Common myeloid progenitor, CD34-positive (primary cell): ENCODE measurements at regions not wholly inside any gene's neighbourhood (a gene's known extent, or its start where the extent isn't known, plus 50 kb on each side); places are given as distances from the start of the nearest gene placed in this dataset.

ENCODE experiments used
- CTCF ChIA-PET: fragments of 350-600 bp; sonication (Branson Sonifier 250); formaldehyde crosslinking; loops from one replicate; lab custom pipeline; 2021; ENCODE audit warnings: antibody characterized with exemption; lab: Charles Lee
- POLR2A ChIA-PET: fragments of 350-600 bp; sonication (Branson Sonifier 250); formaldehyde crosslinking; loops from one replicate; lab custom pipeline; 2021; ENCODE audit warnings: antibody characterized with exemption; lab: Charles Lee
- DNase-seq, 3 donors: peaks; one replicate each; pipeline versions ENCODE4 v3.0.0 to v3.0.0-alpha.2; 2013
- H3K27ac ChIP-seq, 2 experiments: 1 replicate in 1 of 2; 2 replicates in 1 of 2; pipeline ENCODE4 v1.7.0; 2013; ENCODE audit warnings: inconsistent platforms in 2 of 2, low read length in 2 of 2, mild to moderate bottlenecking in 2 of 2, low read depth in 1 of 2, moderate library complexity in 1 of 2; ENCODE audit not compliant: severe bottlenecking in 2 of 2, insufficient read depth in 1 of 2, poor library complexity in 1 of 2
- H3K27me3 ChIP-seq, 5 experiments: replicated peaks in 2 of 5; 1 replicate in 3 of 5; 2 replicates in 2 of 5; pipeline versions ENCODE4 v1.6.1 to v1.7.0; 2013; ENCODE audit warnings: low read length in 4 of 5, mild to moderate bottlenecking in 2 of 5, moderate library complexity in 2 of 5, inconsistent platforms in 1 of 5; ENCODE audit not compliant: insufficient read depth in 5 of 5, control insufficient read depth in 4 of 5
- H3K36me3 ChIP-seq, 4 experiments: 1 replicate in 2 of 4; 2 replicates in 2 of 4; pipeline versions ENCODE4 v1.6.1 to v1.7.0; 2013; ENCODE audit warnings: low read length in 3 of 4, control low read depth in 1 of 4, mild to moderate bottlenecking in 1 of 4; ENCODE audit not compliant: control insufficient read depth in 4 of 4, insufficient read depth in 4 of 4
- H3K4me1 ChIP-seq, 4 experiments: 1 replicate in 3 of 4; 2 replicates in 1 of 4; pipeline versions ENCODE4 v1.6.1 to v1.7.1; 2013; ENCODE audit warnings: low read length in 3 of 4, mild to moderate bottlenecking in 3 of 4, control low read depth in 1 of 4, inconsistent platforms in 1 of 4, moderate library complexity in 1 of 4; ENCODE audit not compliant: control insufficient read depth in 4 of 4, insufficient read depth in 4 of 4; ENCODE audit errors: control extremely low read depth in 1 of 4
- H3K4me3 ChIP-seq, 7 experiments: 1 replicate in 4 of 7; 2 replicates in 3 of 7; pipeline versions ENCODE4 v1.5.1 to v1.7.0; 2013; ENCODE audit warnings: mild to moderate bottlenecking in 7 of 7, low read length in 6 of 7, moderate library complexity in 6 of 7, inconsistent platforms in 2 of 7, low read depth in 2 of 7, control low read depth in 1 of 7; ENCODE audit not compliant: insufficient read depth in 4 of 7, control insufficient read depth in 1 of 7; ENCODE audit errors: extremely low read depth in 1 of 7
- H3K9me3 ChIP-seq, 5 experiments: 1 replicate in 4 of 5; 2 replicates in 1 of 5; pipeline versions ENCODE4 v1.6.1 to v1.7.1; 2013; ENCODE audit warnings: low read length in 4 of 5, mild to moderate bottlenecking in 2 of 5, inconsistent platforms in 1 of 5, low read depth in 1 of 5, moderate library complexity in 1 of 5; ENCODE audit not compliant: control insufficient read depth in 4 of 5, insufficient read depth in 2 of 5; ENCODE audit errors: control extremely low read depth in 1 of 5
- WGBS: methylation state at CpG from one replicate; pipeline ENCODE4 v1.1.5; 2013; ENCODE audit not compliant: insufficient coverage; 5-methylcytosine and 5-hydroxymethylcytosine counted together

- POLR2A ChIA-PET, result interaction anchor here (0.6 kb wide), 1 partner anchor 276 kb away, joined by 3 read pairs; no protein-coding TSS in a partner anchor
- Histone ChIP-seq H3K27ac (no peak overlapping the region), H3K36me3 (no peaks in the 10 kb centered on the region), H3K4me3 (no peak overlapping the region), H3K9me3 (peaks cover 0 to 4% (median 3%) of the 10 kb centered on the region in 5 experiments), H3K4me1 (no peaks in the 10 kb centered on the region), H3K27me3 (no peaks in the 10 kb centered on the region)
- CTCF ChIA-PET, result no interaction called here
- no CpG with 5 or more reads among the region's 1 CpG for WGBS
- DNase-seq, result no peak
Observed at GRCh38 chr2:219954331-219954730, 326.9 kb downstream of the SLC4A3 start.

GRCh38 chr2:219957820-219958219, 330.4 kb downstream of the SLC4A3 start:
- no peak overlapping the region for H3K4me3 ChIP-seq
- ChIA-PET POLR2A (no interaction called here), CTCF (no interaction called here)
- H3K27ac ChIP-seq, result no peak overlapping the region
- no peaks in the 10 kb centered on the region for H3K4me1 ChIP-seq
- peaks cover 0 to 4% (median 3%) of the 10 kb centered on the region in 5 experiments for H3K9me3 ChIP-seq
- 33% methylated on average over 1 of the region's 1 CpG for WGBS
- DNase-seq, result no peak
- H3K36me3 ChIP-seq, result no peaks in the 10 kb centered on the region
- no peaks in the 10 kb centered on the region for H3K27me3 ChIP-seq

DNA sequence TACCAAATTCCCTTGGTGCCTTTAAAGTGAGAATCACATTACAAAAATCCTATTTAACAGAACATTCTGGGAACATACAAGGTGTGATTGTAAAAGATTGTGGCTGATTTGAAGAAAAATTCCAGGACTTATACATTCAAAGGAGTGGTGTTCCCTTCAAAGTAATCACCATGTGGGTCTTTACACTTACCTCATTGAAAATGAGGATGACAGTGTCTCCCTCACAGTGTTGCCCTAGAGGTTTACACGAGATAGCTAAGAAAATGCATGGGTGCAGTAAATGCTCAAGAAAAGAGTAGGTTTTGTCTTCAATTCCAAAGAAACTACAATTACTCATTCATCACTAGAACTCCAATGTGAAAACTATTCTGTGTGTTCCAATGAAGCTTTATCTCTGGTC, 331.5 kb downstream of the SLC4A3 start:
- POLR2A ChIA-PET, result no interaction called here
- CTCF ChIA-PET, result interaction anchor here (0.6 kb wide), 1 partner anchor 210 kb away, joined by 3 read pairs; no protein-coding TSS in a partner anchor
- peaks cover 0 to 4% (median 3%) of the 10 kb centered on the region in 5 experiments for H3K9me3 ChIP-seq
- no CpG with 5 or more reads among the region's 1 CpG for WGBS
- H3K4me3 ChIP-seq, result no peak overlapping the region
- H3K4me1 ChIP-seq, result no peaks in the 10 kb centered on the region
- no peaks in the 10 kb centered on the region for H3K27me3 ChIP-seq
- H3K36me3 ChIP-seq, result no peaks in the 10 kb centered on the region
- H3K27ac ChIP-seq, result no peak overlapping the region
- no peak for DNase-seq

DNA sequence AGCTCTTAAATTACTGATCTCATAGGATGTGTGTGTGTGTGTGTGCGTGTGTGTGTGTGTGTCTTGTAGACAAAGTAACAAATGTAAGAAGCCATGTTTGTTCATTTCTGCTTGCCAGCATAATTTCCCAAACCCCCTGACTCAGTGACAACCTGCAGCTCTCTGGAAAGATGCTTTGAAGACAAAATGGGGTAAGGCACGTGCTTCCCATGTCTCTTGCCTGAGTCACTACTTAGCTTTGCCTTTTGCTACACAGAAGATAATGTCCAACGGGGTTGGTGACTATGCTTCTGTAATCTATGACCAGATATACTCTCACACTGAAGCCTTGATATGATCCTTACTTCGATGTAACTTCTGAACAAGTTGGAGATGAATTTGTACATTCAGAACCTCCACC, 332.0 kb downstream of the SLC4A3 start:
- 80% methylated on average over 3 of the region's 4 CpGs for WGBS
- Histone ChIP-seq H3K27ac (no peak overlapping the region), H3K27me3 (no peaks in the 10 kb centered on the region), H3K9me3 (peaks cover 0 to 4% (median 3%) of the 10 kb centered on the region in 5 experiments), H3K4me3 (no peak overlapping the region), H3K36me3 (no peaks in the 10 kb centered on the region), H3K4me1 (no peaks in the 10 kb centered on the region)
- POLR2A ChIA-PET, result no interaction called here
- no peak for DNase-seq
- CTCF ChIA-PET, result interaction anchor here (0.6 kb wide), 1 partner anchor 210 kb away, joined by 3 read pairs; no protein-coding TSS in a partner anchor

GRCh38 chr2:219961947-219962498, 334.6 kb downstream of the SLC4A3 start:
- Histone ChIP-seq H3K9me3 (no peaks in the 10 kb centered on the region), H3K4me3 (no peak overlapping the region), H3K27ac (no peak overlapping the region), H3K36me3 (no peaks in the 10 kb centered on the region), H3K4me1 (no peaks in the 10 kb centered on the region), H3K27me3 (no peaks in the 10 kb centered on the region)
- ChIA-PET CTCF (no interaction called here), POLR2A (no interaction called here)
- DNase-seq, result no peak
- WGBS, result no CpG with 5 or more reads among the region's 4 CpGs

GRCh38 chr2:219962801-219963200, 335.4 kb downstream of the SLC4A3 start:
- 67% methylated on average over 1 of the region's 2 CpGs for WGBS
- H3K4me1 ChIP-seq, result no peaks in the 10 kb centered on the region
- POLR2A ChIA-PET, result no interaction called here
- CTCF ChIA-PET, result no interaction called here
- no peak for DNase-seq
- no peaks in the 10 kb centered on the region for H3K36me3 ChIP-seq
- no peaks in the 10 kb centered on the region for H3K27me3 ChIP-seq
- no peak overlapping the region for H3K4me3 ChIP-seq
- H3K9me3 ChIP-seq, result no peaks in the 10 kb centered on the region
- H3K27ac ChIP-seq, result no peak overlapping the region

GRCh38 chr2:219965287-219966194, 338.1 kb downstream of the SLC4A3 start:
- H3K4me1 ChIP-seq, result no peaks in the 10 kb centered on the region
- CTCF ChIA-PET, result no interaction called here
- no peaks in the 10 kb centered on the region for H3K36me3 ChIP-seq
- no peaks in the 10 kb centered on the region for H3K27me3 ChIP-seq
- H3K9me3 ChIP-seq, result no peaks in the 10 kb centered on the region
- no peak overlapping the region for H3K4me3 ChIP-seq
- DNase-seq, result no peak
- WGBS, result 100% methylated on average over 2 of the region's 5 CpGs
- no peak overlapping the region for H3K27ac ChIP-seq
- POLR2A ChIA-PET, result no interaction called here
